Adrenal gland (tissue), 9 donors: ENCODE measurements at regions not wholly inside any gene's neighbourhood (a gene's known extent, or its start where the extent isn't known, plus 50 kb on each side); places are given as distances from the start of the nearest gene placed in this dataset.

Experiments
- DNase-seq, 7 donors: peaks; one replicate each; pipeline ENCODE4 v3.0.0-alpha.2; 2019 to 2020
- H3K27ac ChIP-seq, 5 donors: fragments of 200-600 bp; sonication (generic) in 4 of 5; 1 replicate in 3 of 5; 2 replicates in 2 of 5; pipeline versions ENCODE4 v1.5.1 to v1.8.0; 2016 to 2020; ENCODE audit warnings: mild to moderate bottlenecking in 1 of 5
- H3K27me3 ChIP-seq: fragments of 200-600 bp; 2 replicates; pipeline ENCODE4 v1.8.0; 2021
- H3K36me3 ChIP-seq, 2 donors: fragments of 200-600 bp; replicated peaks in 1 of 2; 1 replicate in 1 of 2; 2 replicates in 1 of 2; pipeline versions ENCODE4 v1.5.1 to v1.8.0; 2018 to 2022
- H3K4me1 ChIP-seq, 2 donors: fragments of 200-600 bp; replicated peaks in 1 of 2; 1 replicate in 1 of 2; 2 replicates in 1 of 2; pipeline versions ENCODE4 v1.5.1 to v1.8.0; 2018 to 2021
- H3K4me3 ChIP-seq, 4 donors: fragments of 200-600 bp; sonication (generic) in 3 of 4; one replicate each; pipeline ENCODE4 v1.5.1; 2016 to 2018
- H3K9me3 ChIP-seq, 3 donors: fragments of 200-600 bp; sonication (generic) in 1 of 3; replicated peaks in 1 of 3; 1 replicate in 2 of 3; 2 replicates in 1 of 3; pipeline versions ENCODE4 v1.5.1 to v1.8.0; 2016 to 2021
- POLR2A ChIP-seq, 2 donors: fragments of 450-650 bp; IDR thresholded peaks; one replicate each; pipeline ENCODE4 v1.6.1; 2017; ENCODE audit warnings: antibody characterized with exemption in 2 of 2, mild to moderate bottlenecking in 2 of 2, moderate library complexity in 1 of 2
- WGBS, 4 donors: extraction: QIAGEN DNeasy Blood & Tissue Kit in 2 of 4; methylation state at CpG; one replicate each; pipeline versions ENCODE4 v1.1.5 to v1.1.7; 2013 to 2017; 5-methylcytosine and 5-hydroxymethylcytosine counted together
- intact Hi-C, 2 donors: fragments of 100-400 bp; cut with DNase I; formaldehyde crosslinking; loops; one replicate each; pipeline versions ENCODE4 v1.14.1 to v1.15.0; 2022 to 2023
- TF ChIP-seq, protein P1 (sequence below), 6 experiments: fragments of 450-650 bp in 4 of 6; fragments of 200-600 bp in 2 of 6; sonication (generic) in 1 of 6; IDR thresholded peaks; 1 replicate in 5 of 6; 2 replicates in 1 of 6; pipeline versions ENCODE4 v1.5.1 to v1.8.0; 2016 to 2021; ENCODE audit warnings: antibody characterized with exemption in 6 of 6, mild to moderate bottlenecking in 2 of 6, moderate library complexity in 1 of 6
- donor health status: healthy with polysubstance abuse.
- donor health status: Bipolar disorder and iron deficiency.
- donor health status: DM: yes; HTN: yes; CAD: no.
- donor health status: DM: no; HTN: no; CAD: no.
- donor health status: DM: no; HTN: no; CAD: no.

DNA sequence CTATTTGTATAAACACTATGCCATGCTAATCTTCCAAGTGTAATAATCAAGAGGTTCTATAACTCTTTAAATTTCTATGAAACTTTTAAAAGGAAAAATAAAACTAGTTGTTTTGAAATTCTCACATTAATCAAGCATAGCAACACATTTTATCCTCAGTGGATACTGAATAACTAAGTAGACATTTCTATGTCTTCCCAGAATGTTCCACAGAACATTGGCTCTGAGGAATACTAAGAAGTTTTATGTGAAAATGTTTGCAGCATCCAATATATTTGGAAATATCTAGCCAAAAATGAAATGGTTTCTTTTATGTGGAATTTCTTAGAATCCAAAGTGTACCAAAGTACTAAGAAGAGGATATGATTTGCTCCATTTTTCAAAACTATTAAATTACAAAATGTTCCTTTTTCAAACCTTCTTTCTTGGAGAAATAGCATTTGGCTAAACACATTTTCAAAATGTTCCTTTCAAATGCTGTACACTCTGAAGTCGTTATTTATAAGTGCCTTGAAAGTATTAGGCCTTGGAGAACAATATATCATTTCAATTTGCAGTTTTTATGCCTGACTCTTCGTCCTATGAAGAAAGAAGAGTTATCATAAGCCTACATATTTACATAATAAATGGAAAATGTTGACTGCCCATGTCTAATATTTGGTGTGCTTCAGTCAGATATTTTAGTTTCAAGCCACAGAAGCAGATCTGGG is 175.6 kb upstream of the COX7C start:
- Histone ChIP-seq H3K4me3 (no peak overlapping the region), H3K27me3 (no peaks in the 10 kb centered on the region), H3K9me3 (no peaks in the 10 kb centered on the region), H3K4me1 (no peaks in the 10 kb centered on the region), H3K27ac (no peak overlapping the region), H3K36me3 (no peaks in the 10 kb centered on the region)
- intact Hi-C loops, result no loop called here
- WGBS, 4 donors, result 34 to 42% (median 38%) methylated on average over 2 of the region's 2 CpGs
- DNase-seq, result no peak
- TF ChIP-seq POLR2A (IDR thresholded peaks at IDR 0.05), result no peak
- TF ChIP-seq, protein P1, sequence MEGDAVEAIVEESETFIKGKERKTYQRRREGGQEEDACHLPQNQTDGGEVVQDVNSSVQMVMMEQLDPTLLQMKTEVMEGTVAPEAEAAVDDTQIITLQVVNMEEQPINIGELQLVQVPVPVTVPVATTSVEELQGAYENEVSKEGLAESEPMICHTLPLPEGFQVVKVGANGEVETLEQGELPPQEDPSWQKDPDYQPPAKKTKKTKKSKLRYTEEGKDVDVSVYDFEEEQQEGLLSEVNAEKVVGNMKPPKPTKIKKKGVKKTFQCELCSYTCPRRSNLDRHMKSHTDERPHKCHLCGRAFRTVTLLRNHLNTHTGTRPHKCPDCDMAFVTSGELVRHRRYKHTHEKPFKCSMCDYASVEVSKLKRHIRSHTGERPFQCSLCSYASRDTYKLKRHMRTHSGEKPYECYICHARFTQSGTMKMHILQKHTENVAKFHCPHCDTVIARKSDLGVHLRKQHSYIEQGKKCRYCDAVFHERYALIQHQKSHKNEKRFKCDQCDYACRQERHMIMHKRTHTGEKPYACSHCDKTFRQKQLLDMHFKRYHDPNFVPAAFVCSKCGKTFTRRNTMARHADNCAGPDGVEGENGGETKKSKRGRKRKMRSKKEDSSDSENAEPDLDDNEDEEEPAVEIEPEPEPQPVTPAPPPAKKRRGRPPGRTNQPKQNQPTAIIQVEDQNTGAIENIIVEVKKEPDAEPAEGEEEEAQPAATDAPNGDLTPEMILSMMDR (IDR thresholded peaks at IDR 0.05), result no peak

DNA sequence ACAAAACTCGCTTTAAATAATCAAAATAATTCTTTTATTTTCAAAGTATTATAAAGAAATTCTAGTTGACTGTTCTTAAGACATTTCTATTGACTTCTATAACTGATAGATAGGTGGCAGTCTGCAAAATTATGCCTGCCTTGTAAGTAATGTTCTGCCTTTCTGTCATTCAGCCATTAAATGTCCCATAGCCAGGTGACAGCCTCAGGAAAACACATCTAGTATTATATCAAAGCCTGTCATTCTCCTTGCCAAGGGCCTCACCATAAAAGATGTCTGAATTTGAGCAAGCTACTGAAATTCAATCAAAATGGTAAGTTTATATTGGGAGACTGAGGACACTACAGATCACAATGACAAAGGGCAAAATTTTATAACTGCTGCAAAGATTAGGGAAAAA is 170.4 kb upstream of the COX7C start:
- H3K27me3 ChIP-seq, result no peaks in the 10 kb centered on the region
- H3K9me3 ChIP-seq, result no peaks in the 10 kb centered on the region
- DNase-seq, result no peak
- WGBS, 4 donors, result 58 to 74% (median 64%) methylated on average over 1 of the region's 1 CpG
- no peaks in the 10 kb centered on the region for H3K36me3 ChIP-seq
- H3K4me1 ChIP-seq, result no peaks in the 10 kb centered on the region
- no peak for TF ChIP-seq POLR2A (IDR thresholded peaks at IDR 0.05)
- TF ChIP-seq, protein P1 (IDR thresholded peaks at IDR 0.05), result no peak
- H3K27ac ChIP-seq, result no peak overlapping the region
- H3K4me3 ChIP-seq, result no peak overlapping the region
- intact Hi-C loops, result no loop called here

GRCh38 chr5:86452251-86452650 is 165.5 kb upstream of the COX7C start:
- H3K9me3 ChIP-seq, result peaks cover 0 to 4% (median 0%) of the 10 kb centered on the region in 3 donors
- no peak overlapping the region for H3K27ac ChIP-seq
- intact Hi-C loops, result no loop called here
- TF ChIP-seq, protein P1 (IDR thresholded peaks at IDR 0.05), result no peak
- no peak for TF ChIP-seq POLR2A (IDR thresholded peaks at IDR 0.05)
- H3K4me3 ChIP-seq, result no peak overlapping the region
- DNase-seq, result no peak
- no peaks in the 10 kb centered on the region for H3K27me3 ChIP-seq
- no peaks in the 10 kb centered on the region for H3K36me3 ChIP-seq
- H3K4me1 ChIP-seq, result no peaks in the 10 kb centered on the region

DNA sequence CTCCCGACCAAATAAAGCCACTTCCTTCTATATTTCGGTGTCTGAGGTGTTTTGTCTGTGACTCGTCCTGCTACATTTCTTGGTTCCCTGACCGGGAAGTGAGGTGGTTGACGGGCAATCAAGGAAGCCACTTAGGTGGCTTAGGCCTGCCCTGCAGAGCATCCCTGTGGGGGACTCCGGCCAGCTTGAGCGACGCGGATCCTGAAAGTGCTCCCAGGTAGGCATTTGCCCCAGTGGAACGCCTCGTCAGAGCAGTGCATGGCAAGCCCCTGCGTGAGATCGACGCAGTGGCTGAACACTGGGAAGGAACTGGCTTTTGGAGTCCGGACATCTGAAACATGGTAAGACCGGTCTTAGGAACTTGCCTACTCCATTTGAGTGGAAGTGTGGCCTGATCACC is 157.2 kb upstream of the COX7C start:
- H3K27me3 ChIP-seq, result no peaks in the 10 kb centered on the region
- 88 to 92% (median 90%) methylated on average over 13 to 16 of the region's 16 CpGs for WGBS, 4 donors
- no peaks in the 10 kb centered on the region for H3K4me1 ChIP-seq
- H3K36me3 ChIP-seq, result no peaks in the 10 kb centered on the region
- no peak for DNase-seq
- TF ChIP-seq, protein P1 (IDR thresholded peaks at IDR 0.05), result no peak
- TF ChIP-seq POLR2A (IDR thresholded peaks at IDR 0.05), result no peak
- no peak overlapping the region for H3K4me3 ChIP-seq
- H3K9me3 ChIP-seq, result no peaks in the 10 kb centered on the region
- H3K27ac ChIP-seq, result no peak overlapping the region
- intact Hi-C loops, result no loop called here
